ENCODE measurements at regions not wholly inside any gene's neighbourhood (a gene's known extent, or its start where the extent isn't known, plus 50 kb on each side); places are given as distances from the start of the nearest gene placed in this dataset.

DNA sequence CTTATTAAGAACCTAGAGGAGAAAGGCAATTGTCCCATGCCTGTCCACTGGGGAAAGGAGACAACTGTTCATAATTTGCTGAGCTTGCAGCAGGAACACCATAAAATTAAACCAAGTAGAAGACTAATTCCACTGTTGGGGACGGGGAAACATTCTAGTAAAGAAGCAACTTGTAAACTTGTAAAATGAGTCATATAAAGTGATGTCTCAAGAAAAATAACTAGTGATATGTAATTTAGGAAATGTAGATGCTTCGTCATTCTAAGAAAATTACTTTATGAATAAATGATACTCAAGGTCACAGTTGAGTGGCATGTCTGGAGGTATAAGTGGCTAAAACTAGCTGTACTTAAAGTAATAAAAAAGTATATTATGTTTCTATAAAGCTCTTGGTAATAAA, 121.2 kb upstream of the MID1 start:
- H3K4me3 ChIP-seq (ENCODE audit: low read depth, low read length), result no peak overlapping the region
- DNase-seq (ENCODE audit: low read depth), result peak; percentile 25
- TF ChIP-seq, protein P1, sequence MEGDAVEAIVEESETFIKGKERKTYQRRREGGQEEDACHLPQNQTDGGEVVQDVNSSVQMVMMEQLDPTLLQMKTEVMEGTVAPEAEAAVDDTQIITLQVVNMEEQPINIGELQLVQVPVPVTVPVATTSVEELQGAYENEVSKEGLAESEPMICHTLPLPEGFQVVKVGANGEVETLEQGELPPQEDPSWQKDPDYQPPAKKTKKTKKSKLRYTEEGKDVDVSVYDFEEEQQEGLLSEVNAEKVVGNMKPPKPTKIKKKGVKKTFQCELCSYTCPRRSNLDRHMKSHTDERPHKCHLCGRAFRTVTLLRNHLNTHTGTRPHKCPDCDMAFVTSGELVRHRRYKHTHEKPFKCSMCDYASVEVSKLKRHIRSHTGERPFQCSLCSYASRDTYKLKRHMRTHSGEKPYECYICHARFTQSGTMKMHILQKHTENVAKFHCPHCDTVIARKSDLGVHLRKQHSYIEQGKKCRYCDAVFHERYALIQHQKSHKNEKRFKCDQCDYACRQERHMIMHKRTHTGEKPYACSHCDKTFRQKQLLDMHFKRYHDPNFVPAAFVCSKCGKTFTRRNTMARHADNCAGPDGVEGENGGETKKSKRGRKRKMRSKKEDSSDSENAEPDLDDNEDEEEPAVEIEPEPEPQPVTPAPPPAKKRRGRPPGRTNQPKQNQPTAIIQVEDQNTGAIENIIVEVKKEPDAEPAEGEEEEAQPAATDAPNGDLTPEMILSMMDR (IDR thresholded peaks at IDR 0.05; ENCODE audit: insufficient read depth, low read depth, low read length), result no peak

DNA sequence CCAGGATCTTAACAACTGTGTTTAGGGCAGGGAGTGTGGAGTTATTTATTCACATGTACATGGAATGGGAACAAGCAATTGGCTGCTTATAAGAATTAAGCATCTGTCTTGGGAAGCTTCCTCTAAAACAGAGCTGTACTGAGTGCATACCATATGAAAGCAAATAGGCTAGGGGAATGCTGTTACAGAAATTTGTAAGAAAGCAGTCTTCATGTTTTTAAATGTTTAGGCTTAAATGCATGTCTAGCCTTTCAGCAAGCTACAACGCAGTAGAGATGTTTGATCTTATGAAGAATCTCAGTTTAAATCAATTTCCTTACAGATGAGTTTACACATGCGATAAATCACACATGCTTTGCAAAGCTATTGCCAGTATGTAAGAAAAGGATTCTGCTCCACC, 123.1 kb upstream of the MID1 start:
- DNase-seq (ENCODE audit: low read depth), result no peak
- no peak overlapping the region for H3K4me3 ChIP-seq (ENCODE audit: low read depth, low read length)
- TF ChIP-seq, protein P1 (IDR thresholded peaks at IDR 0.05; ENCODE audit: insufficient read depth, low read depth, low read length), result no peak

DNA sequence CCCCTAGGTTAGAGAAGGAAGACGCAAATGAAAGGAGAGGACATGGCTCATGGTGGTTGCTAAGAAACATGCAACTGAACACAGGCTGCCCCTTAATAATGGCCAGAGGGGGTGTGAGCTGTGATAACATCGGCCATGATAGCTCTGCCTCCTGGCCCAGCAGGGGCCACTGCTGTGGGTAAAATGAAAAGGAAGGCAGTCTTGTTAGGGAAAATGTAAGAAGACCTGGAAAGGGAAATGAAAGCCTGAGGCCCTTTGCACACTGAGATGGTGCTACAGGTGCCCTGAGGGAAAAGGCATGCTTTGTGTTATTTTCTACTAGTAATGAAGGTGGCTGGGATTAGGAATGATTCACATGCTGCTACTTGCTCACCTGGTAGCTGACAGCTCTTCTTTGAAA, 123.6 kb upstream of the MID1 start:
- TF ChIP-seq, protein P1 (IDR thresholded peaks at IDR 0.05; ENCODE audit: insufficient read depth, low read depth, low read length), result no peak
- DNase-seq (ENCODE audit: low read depth), result no peak
- no peak overlapping the region for H3K4me3 ChIP-seq (ENCODE audit: low read depth, low read length)

DNA sequence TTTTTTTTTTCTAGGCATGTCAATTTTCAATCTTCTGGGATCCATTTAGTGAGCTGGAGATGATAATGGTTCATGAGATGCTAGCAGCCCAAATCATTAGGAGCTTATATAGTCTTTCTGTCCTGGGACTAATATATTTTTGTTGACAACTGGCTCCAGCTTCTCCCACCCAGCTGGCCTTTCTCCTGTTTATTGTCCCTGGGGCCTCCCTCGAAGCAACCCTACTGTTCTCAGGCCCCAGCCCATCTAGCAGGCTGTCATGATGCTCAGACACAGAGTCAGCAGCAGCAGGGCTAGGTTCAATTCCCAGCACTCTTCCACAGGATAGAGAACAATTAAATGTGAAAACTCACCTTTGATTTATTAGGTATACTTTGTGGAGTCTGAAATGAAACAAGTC, 127.6 kb upstream of the MID1 start:
- no peak for DNase-seq (ENCODE audit: low read depth)
- TF ChIP-seq, protein P1 (IDR thresholded peaks at IDR 0.05; ENCODE audit: insufficient read depth, low read depth, low read length), result no peak
- no peak overlapping the region for H3K4me3 ChIP-seq (ENCODE audit: low read depth, low read length)

DNA sequence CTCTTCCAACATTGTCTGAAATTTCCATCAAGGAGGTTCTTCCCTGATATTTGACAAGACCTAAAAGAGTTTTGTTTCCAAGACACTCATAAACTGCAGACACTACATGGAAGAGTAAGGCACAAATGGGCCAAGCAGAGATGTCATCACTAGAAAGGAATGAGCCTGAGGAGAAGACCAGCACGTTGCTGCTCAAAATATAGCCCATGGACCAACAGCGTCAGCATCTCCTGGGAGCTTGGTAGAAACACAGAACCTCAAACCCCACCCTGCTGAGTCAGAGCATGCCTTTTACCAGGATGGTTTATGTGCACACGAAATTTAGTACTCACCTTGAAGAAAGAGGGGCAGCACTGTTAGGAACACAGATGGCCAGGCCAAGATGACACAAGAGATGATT, 128.7 kb upstream of the MID1 start:
- no peak for DNase-seq (ENCODE audit: low read depth)
- TF ChIP-seq, protein P1 (IDR thresholded peaks at IDR 0.05; ENCODE audit: insufficient read depth, low read depth, low read length), result no peak
- H3K4me3 ChIP-seq (ENCODE audit: low read depth, low read length), result no peak overlapping the region

DNA sequence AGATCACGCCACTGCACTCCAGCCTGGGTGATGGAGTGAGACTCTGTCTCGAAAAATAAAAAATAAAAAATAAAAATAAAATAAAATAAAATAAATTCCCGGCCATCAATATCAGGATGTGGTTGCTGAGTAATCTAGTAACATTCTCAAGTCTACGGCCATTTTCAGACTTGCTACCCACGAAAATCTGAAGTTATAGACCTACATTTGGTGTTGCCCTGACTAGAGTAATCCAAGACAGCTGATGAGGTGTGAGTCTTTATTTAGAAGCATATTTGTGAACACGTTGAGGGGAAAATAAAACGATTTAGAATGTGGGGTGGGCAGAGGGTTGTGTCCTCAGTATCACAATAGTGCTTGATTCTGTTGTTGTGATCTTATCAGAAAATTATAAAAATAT, 130.2 kb upstream of the MID1 start:
- TF ChIP-seq, protein P1 (IDR thresholded peaks at IDR 0.05; ENCODE audit: insufficient read depth, low read depth, low read length), result no peak
- no peak for DNase-seq (ENCODE audit: low read depth)
- no peak overlapping the region for H3K4me3 ChIP-seq (ENCODE audit: low read depth, low read length)

DNA sequence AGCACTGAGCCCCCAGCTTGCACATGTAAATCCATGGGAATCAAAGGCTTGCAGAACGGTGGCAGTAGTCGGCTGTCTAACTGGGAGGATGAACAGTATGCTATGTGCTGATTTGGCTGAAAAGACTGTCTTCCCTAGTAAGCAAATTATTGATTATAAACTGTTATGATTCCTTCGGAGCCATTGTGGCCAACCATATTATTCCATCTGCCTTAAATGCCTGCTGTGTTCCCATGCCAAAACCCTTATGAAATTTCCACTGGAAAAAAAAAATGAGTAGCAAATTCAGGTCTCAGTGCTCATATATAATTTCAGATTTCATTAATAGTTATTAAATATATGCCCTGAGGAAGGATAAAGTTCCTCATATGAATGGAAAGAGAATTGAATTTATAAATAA, 132.7 kb upstream of the MID1 start:
- H3K4me3 ChIP-seq (ENCODE audit: low read depth, low read length), result no peak overlapping the region
- TF ChIP-seq, protein P1 (IDR thresholded peaks at IDR 0.05; ENCODE audit: insufficient read depth, low read depth, low read length), result no peak
- no peak for DNase-seq (ENCODE audit: low read depth)
